B cell (primary cell): ENCODE measurements at regions not wholly inside any gene's neighbourhood (a gene's known extent, or its start where the extent isn't known, plus 50 kb on each side); places are given as distances from the start of the nearest gene placed in this dataset.

Experiments
- CTCF ChIP-seq: fragments of 200-600 bp; IDR thresholded peaks from one replicate; pipeline ENCODE4 v1.8.0; 2022; ENCODE audit warnings: antibody characterized with exemption, mild to moderate bottlenecking
- EZH2 ChIP-seq: IDR thresholded peaks from 2 replicates; pipeline ENCODE4 v1.6.1; 2012; ENCODE audit warnings: borderline replicate concordance, low read depth, mild to moderate bottlenecking, moderate library complexity, low read length; ENCODE audit not compliant: insufficient read depth, poor library complexity, severe bottlenecking

- TF ChIP-seq CTCF (no peak), EZH2 (no peak)
Measured at GRCh38 chr7:27397503-27397902, 154.9 kb downstream of the EVX1 start.
